PC-3 (cell line): ENCODE measurements at regions not wholly inside any gene's neighbourhood (a gene's known extent, or its start where the extent isn't known, plus 50 kb on each side); places are given as distances from the start of the nearest gene placed in this dataset.

Source experiments
- ATAC-seq: fragments of 200-7000 bp; cut with Tn5 transposase; 2 replicates; pipeline ENCODE4 v1.9.1; 2020; ENCODE audit warnings: mild to moderate bottlenecking, moderate library complexity
- BruUV-seq: library from RNA; stranded (reverse); fragments of 400-500 nt; replicated peaks from 2 replicates; lab custom pipeline; 2021; lab: Mats Ljungman, UMichigan
- CTCF ChIA-PET: fragments of 300-600 bp; sonication (Branson Sonifier 250); formaldehyde crosslinking; loops from one replicate; lab custom pipeline; 2022; ENCODE audit warnings: antibody characterized with exemption; lab: Charles Lee
- POLR2A ChIA-PET: fragments of 300-600 bp; sonication (Branson Sonifier 250); formaldehyde crosslinking; loops from one replicate; lab custom pipeline; 2022; ENCODE audit warnings: antibody characterized with exemption; ENCODE audit not compliant: unreplicated experiment; lab: Charles Lee
- DNase-seq: peaks from one replicate; pipeline ENCODE4 v3.0.0-alpha.2; 2015
- H2AFZ ChIP-seq: fragments of 300-600 bp; sonication (generic); 2 replicates; pipeline ENCODE4 v1.6.0; 2016; ENCODE audit warnings: antibody characterized with exemption, low read length
- H3F3A ChIP-seq: fragments of 300-600 bp; sonication (generic); one replicate; pipeline ENCODE4 v1.6.0; 2017; ENCODE audit warnings: antibody characterized with exemption, low read length, control low read depth, mild to moderate bottlenecking; ENCODE audit not compliant: unreplicated experiment
- H3K27ac ChIP-seq: fragments of 300-600 bp; sonication (generic); 2 replicates; pipeline ENCODE4 v1.5.1; 2016; ENCODE audit warnings: mild to moderate bottlenecking, low read length
- H3K27me3 ChIP-seq: fragments of 300-600 bp; sonication (generic); 2 replicates; pipeline ENCODE4 v1.6.1; 2016; ENCODE audit warnings: low read length, mixed read lengths
- H3K36me3 ChIP-seq: fragments of 300-600 bp; sonication (generic); 2 replicates; pipeline ENCODE4 v1.6.1; 2016; ENCODE audit warnings: low read depth, mixed run types, low read length, mixed read lengths
- H3K4me1 ChIP-seq: fragments of 300-600 bp; sonication (generic); 2 replicates; pipeline ENCODE4 v1.5.1; 2016; ENCODE audit warnings: low read length; ENCODE audit not compliant: insufficient read depth
- H3K4me2 ChIP-seq: fragments of 300-600 bp; sonication (generic); 2 replicates; pipeline ENCODE4 v1.6.0; 2016; ENCODE audit warnings: low read length
- H3K4me3 ChIP-seq: fragments of 300-600 bp; sonication (generic); 2 replicates; pipeline ENCODE4 v1.5.1; 2016; ENCODE audit warnings: mild to moderate bottlenecking, low read length, mixed read lengths
- H3K79me2 ChIP-seq: fragments of 300-600 bp; sonication (generic); 2 replicates; pipeline ENCODE4 v1.6.1; 2017; ENCODE audit warnings: low read length, mixed read lengths
- H3K9ac ChIP-seq: fragments of 300-600 bp; sonication (generic); 2 replicates; pipeline ENCODE4 v1.6.0; 2016; ENCODE audit warnings: mild to moderate bottlenecking, low read length
- H3K9me2 ChIP-seq: fragments of 300-600 bp; sonication (generic); replicated peaks from 2 replicates; pipeline ENCODE4 v1.6.1; 2016; ENCODE audit warnings: mixed run types, low read length, mixed read lengths
- H3K9me3 ChIP-seq: fragments of 300-600 bp; sonication (generic); 2 replicates; pipeline ENCODE4 v1.6.1; 2016; ENCODE audit warnings: low read length, mixed read lengths
- H4K20me1 ChIP-seq: fragments of 300-600 bp; sonication (generic); 2 replicates; pipeline ENCODE4 v1.6.1; 2016; ENCODE audit warnings: low read length, mixed read lengths
- CTCF ChIP-seq: fragments of 300-600 bp; sonication (generic); conservative IDR thresholded peaks from 2 replicates; pipeline ENCODE4 v1.5.1; 2017; ENCODE audit warnings: antibody characterized with exemption, low read depth, mild to moderate bottlenecking, low read length
- EZH2 ChIP-seq: fragments of 300-600 bp; sonication (generic); IDR thresholded peaks from one replicate; pipeline ENCODE4 v1.6.1; 2017; ENCODE audit warnings: antibody characterized with exemption, mild to moderate bottlenecking, low read length; ENCODE audit not compliant: unreplicated experiment
- EZH2phosphoT487 ChIP-seq: fragments of 300-600 bp; sonication (generic); IDR thresholded peaks from 2 replicates; pipeline ENCODE4 v1.6.1; 2018; ENCODE audit warnings: mild to moderate bottlenecking, antibody characterized with exemption, low read length, borderline replicate concordance
- intact Hi-C: fragments of 100-400 bp; cut with micrococcal nuclease; formaldehyde crosslinking; loops from 2 replicates; pipeline ENCODE4 v1.9.0; 2023

- Histone ChIP-seq H3K9me3 (no peaks in the 10 kb centered on the region), H3K27me3 (peaks cover 31% of the 10 kb centered on the region), H3K4me1 (no peaks in the 10 kb centered on the region), H3K79me2 (no peaks in the 10 kb centered on the region), H3K9ac (no peak overlapping the region), H4K20me1 (no peaks in the 10 kb centered on the region), H3K36me3 (no peaks in the 10 kb centered on the region), H3K27ac (no peak overlapping the region), H3K4me3 (no peak overlapping the region), H3F3A (no peaks in the 10 kb centered on the region), H2AFZ (no peak overlapping the region), H3K9me2 (no peaks in the 10 kb centered on the region), H3K4me2 (no peak overlapping the region)
- TF ChIP-seq EZH2phosphoT487, result no peak
- TF ChIP-seq CTCF, result no peak
- TF ChIP-seq EZH2, result no peak
- intact Hi-C loops, result no loop called here
- BruUV-seq, result no TSS peak
- POLR2A ChIA-PET, result no interaction called here
- no peak for DNase-seq
- ATAC-seq, result no peak
- CTCF ChIA-PET, result no interaction called here
Measured at GRCh38 chr9:20186823-20187222, 398.0 kb upstream of the SLC24A2 start.

- H3K4me1 ChIP-seq, result no peaks in the 10 kb centered on the region
- H3K4me3 ChIP-seq, result no peak overlapping the region
- no peaks in the 10 kb centered on the region for H3K9me3 ChIP-seq
- intact Hi-C loops, result no loop called here
- no peaks in the 10 kb centered on the region for H3K79me2 ChIP-seq
- POLR2A ChIA-PET, result no interaction called here
- TF ChIP-seq CTCF (no peak), EZH2 (no peak), EZH2phosphoT487 (no peak)
- no peaks in the 10 kb centered on the region for H3K36me3 ChIP-seq
- H2AFZ ChIP-seq, result no peak overlapping the region
- peaks cover 31% of the 10 kb centered on the region for H3K27me3 ChIP-seq
- H3K27ac ChIP-seq, result no peak overlapping the region
- no TSS peak for BruUV-seq
- no peak overlapping the region for H3K9ac ChIP-seq
- CTCF ChIA-PET, result no interaction called here
- H3K4me2 ChIP-seq, result no peak overlapping the region
- ATAC-seq, result no peak
- H3F3A ChIP-seq, result no peaks in the 10 kb centered on the region
- no peak for DNase-seq
- H3K9me2 ChIP-seq, result no peaks in the 10 kb centered on the region
- H4K20me1 ChIP-seq, result no peaks in the 10 kb centered on the region
Measured at GRCh38 chr9:20186231-20186630, 397.4 kb upstream of the SLC24A2 start.

- H3K4me2 ChIP-seq, result no peak overlapping the region
- POLR2A ChIA-PET, result no interaction called here
- no peak overlapping the region for H3K9ac ChIP-seq
- no peaks in the 10 kb centered on the region for H3K9me2 ChIP-seq
- H3K27ac ChIP-seq, result no peak overlapping the region
- H3F3A ChIP-seq, result no peaks in the 10 kb centered on the region
- no peaks in the 10 kb centered on the region for H3K4me1 ChIP-seq
- H2AFZ ChIP-seq, result no peak overlapping the region
- no peaks in the 10 kb centered on the region for H4K20me1 ChIP-seq
- TF ChIP-seq EZH2, result no peak
- TF ChIP-seq CTCF, result no peak
- H3K4me3 ChIP-seq, result no peak overlapping the region
- no peaks in the 10 kb centered on the region for H3K9me3 ChIP-seq
- CTCF ChIA-PET, result no interaction called here
- no peaks in the 10 kb centered on the region for H3K36me3 ChIP-seq
- ATAC-seq, result no peak
- peaks cover 17% of the 10 kb centered on the region for H3K27me3 ChIP-seq
- BruUV-seq, result no TSS peak
- H3K79me2 ChIP-seq, result no peaks in the 10 kb centered on the region
- intact Hi-C loops, result no loop called here
- no peak for DNase-seq
Measured at GRCh38 chr9:20184541-20184940, 395.7 kb upstream of the SLC24A2 start.
